Activated CD4-positive, alpha-beta T cell treated with anti-CD3 and anti-CD28 coated beads, Interleukin-2, Interleukin-6, amounts not matched to agents 100 ng/mL and 50 ng/mL, durations not matched to agents 16 hours and 8 hours (primary cell): ENCODE measurements at regions not wholly inside any gene's neighbourhood (a gene's known extent, or its start where the extent isn't known, plus 50 kb on each side); places are given as distances from the start of the nearest gene placed in this dataset.
"Not testable (repeated sequence)": the region's sequence is repeated elsewhere in the genome, so short reads cannot be mapped to it uniquely, and the experiment has no call there.

Source experiments
- DNase-seq: peaks from one replicate; pipeline ENCODE4 v3.0.0-alpha.2; 2020

GRCh38 chr14:52122163-52122562 lies 53.3 kb upstream of the NID2 start:
- DNase-seq: not testable (repeated sequence)

GRCh38 chr14:52121441-52121840 lies 52.6 kb upstream of the NID2 start:
- no peak for DNase-seq

GRCh38 chr14:52119030-52119429 lies 50.2 kb upstream of the NID2 start:
- DNase-seq: no peak
